Fibroblast of skin of right biceps (primary cell): ENCODE measurements at regions not wholly inside any gene's neighbourhood (a gene's known extent, or its start where the extent isn't known, plus 50 kb on each side); places are given as distances from the start of the nearest gene placed in this dataset.

ENCODE experiments used
- DNase-seq: peaks from one replicate; pipeline ENCODE4 v3.0.0-alpha.2; 2013

GRCh38 chr11:91854780-91855179 lies 369.8 kb upstream of the FAT3 start:
- no peak for DNase-seq

GRCh38 chr11:91854171-91854570 lies 370.4 kb upstream of the FAT3 start:
- DNase-seq: no peak

- DNase-seq: no peak
Observed at GRCh38 chr11:91851908-91852307, 372.7 kb upstream of the FAT3 start.

GRCh38 chr11:91850533-91851275 lies 373.9 kb upstream of the FAT3 start:
- DNase-seq: no peak

GRCh38 chr11:91850021-91850420 lies 374.6 kb upstream of the FAT3 start:
- DNase-seq: no peak

GRCh38 chr11:91846649-91847048 lies 378.0 kb upstream of the FAT3 start:
- no peak for DNase-seq

GRCh38 chr11:91846002-91846401 lies 378.6 kb upstream of the FAT3 start:
- no peak for DNase-seq

- DNase-seq: no peak
Observed at GRCh38 chr11:91840640-91841240, 383.9 kb upstream of the FAT3 start.

- no peak for DNase-seq
Observed at GRCh38 chr11:91837411-91838330, 386.9 kb upstream of the FAT3 start.

GRCh38 chr11:91835051-91835560 lies 389.5 kb upstream of the FAT3 start:
- no peak for DNase-seq

- DNase-seq: no peak
Observed at GRCh38 chr11:91828901-91829300, 395.7 kb upstream of the FAT3 start.

GRCh38 chr11:91825777-91826176 lies 398.8 kb upstream of the FAT3 start:
- DNase-seq: no peak

GRCh38 chr11:91823252-91823830 lies 401.3 kb upstream of the FAT3 start:
- DNase-seq: no peak

- DNase-seq: no peak
Observed at GRCh38 chr11:91822805-91823204, 401.8 kb upstream of the FAT3 start.

- DNase-seq: no peak
Observed at GRCh38 chr11:91820709-91821108, 403.9 kb upstream of the FAT3 start.

GRCh38 chr11:91819777-91820176 lies 404.8 kb upstream of the FAT3 start:
- no peak for DNase-seq

GRCh38 chr11:91819195-91819594 lies 405.4 kb upstream of the FAT3 start:
- no peak for DNase-seq

- no peak for DNase-seq
Observed at GRCh38 chr11:91817996-91818395, 406.6 kb upstream of the FAT3 start.

GRCh38 chr11:91813263-91813662 lies 411.4 kb upstream of the FAT3 start:
- peak; percentile 22 for DNase-seq

GRCh38 chr11:91810871-91811270 lies 413.7 kb upstream of the FAT3 start:
- peak; percentile 66 for DNase-seq

- DNase-seq: no peak
Observed at GRCh38 chr11:91805293-91805692, 419.3 kb upstream of the FAT3 start.

- peak; percentile 84 for DNase-seq
Observed at GRCh38 chr11:91804042-91804441, 420.6 kb upstream of the FAT3 start.

- no peak for DNase-seq
Observed at GRCh38 chr11:91802475-91802874, 422.1 kb upstream of the FAT3 start.
